Spleen (tissue), 7 donors: ENCODE measurements at regions not wholly inside any gene's neighbourhood (a gene's known extent, or its start where the extent isn't known, plus 50 kb on each side); places are given as distances from the start of the nearest gene placed in this dataset.

Source experiments
- POLR2A ChIP-seq, 3 donors: fragments of 450-650 bp; IDR thresholded peaks; one replicate each; pipeline ENCODE4 v1.5.1; 2017; ENCODE audit warnings: antibody characterized with exemption in 3 of 3, mild to moderate bottlenecking in 1 of 3
- TF ChIP-seq, protein P1 (sequence below), 11 experiments: fragments of 200-600 bp in 7 of 11; fragments of 450-650 bp in 4 of 11; sonication (generic) in 4 of 11; IDR thresholded peaks in 8 of 11; conservative IDR thresholded peaks in 3 of 11; 1 replicate in 7 of 11; 2 replicates in 4 of 11; pipeline versions ENCODE4 v1.4.0 to v1.8.0; 2016 to 2021; ENCODE audit warnings: antibody characterized with exemption in 11 of 11, inconsistent platforms in 4 of 11, mild to moderate bottlenecking in 1 of 11
- donor health status: DM: no; HTN: no; CAD: no; lungs with moderate emphysema.
- donor health status: DM: no; HTN: no; CAD: no.
- donor health status: DM: no; HTN: no; CAD: no.

DNA sequence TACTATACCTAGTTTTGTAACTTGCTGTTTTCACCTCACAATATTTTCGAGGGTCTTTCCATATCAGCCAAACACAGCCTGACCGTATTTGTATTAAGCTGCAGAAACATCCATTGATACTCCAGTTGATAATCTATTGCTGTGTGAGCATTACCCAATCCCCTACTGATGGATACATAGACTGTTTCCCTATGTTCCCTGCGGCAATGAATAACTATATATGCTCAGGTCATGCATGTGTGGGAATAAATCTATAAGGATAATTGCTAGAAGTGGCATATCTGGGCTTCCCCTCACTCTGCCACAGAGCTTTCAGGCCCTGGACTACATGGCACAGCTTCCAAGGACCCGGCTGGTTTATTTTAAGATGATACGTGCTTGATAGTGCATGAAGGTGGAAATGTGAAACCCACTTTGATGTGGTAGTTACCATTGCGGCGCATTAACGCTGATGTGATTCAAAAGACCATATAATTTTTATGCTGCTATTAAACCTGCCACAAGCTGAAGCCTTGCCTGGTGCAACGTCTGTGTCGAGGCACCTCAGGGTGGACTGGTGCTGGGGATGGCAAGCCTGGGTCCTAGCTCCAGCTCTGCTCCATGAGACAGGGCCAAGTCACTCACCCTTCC lies 81.4 kb upstream of the KCNK12 start:
- no peak for TF ChIP-seq POLR2A (IDR thresholded peaks at IDR 0.05)
- TF ChIP-seq, protein P1, sequence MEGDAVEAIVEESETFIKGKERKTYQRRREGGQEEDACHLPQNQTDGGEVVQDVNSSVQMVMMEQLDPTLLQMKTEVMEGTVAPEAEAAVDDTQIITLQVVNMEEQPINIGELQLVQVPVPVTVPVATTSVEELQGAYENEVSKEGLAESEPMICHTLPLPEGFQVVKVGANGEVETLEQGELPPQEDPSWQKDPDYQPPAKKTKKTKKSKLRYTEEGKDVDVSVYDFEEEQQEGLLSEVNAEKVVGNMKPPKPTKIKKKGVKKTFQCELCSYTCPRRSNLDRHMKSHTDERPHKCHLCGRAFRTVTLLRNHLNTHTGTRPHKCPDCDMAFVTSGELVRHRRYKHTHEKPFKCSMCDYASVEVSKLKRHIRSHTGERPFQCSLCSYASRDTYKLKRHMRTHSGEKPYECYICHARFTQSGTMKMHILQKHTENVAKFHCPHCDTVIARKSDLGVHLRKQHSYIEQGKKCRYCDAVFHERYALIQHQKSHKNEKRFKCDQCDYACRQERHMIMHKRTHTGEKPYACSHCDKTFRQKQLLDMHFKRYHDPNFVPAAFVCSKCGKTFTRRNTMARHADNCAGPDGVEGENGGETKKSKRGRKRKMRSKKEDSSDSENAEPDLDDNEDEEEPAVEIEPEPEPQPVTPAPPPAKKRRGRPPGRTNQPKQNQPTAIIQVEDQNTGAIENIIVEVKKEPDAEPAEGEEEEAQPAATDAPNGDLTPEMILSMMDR (IDR thresholded peaks at IDR 0.05 in 8 of 11, conservative IDR thresholded peaks at IDR 0.05 in 3 of 11): no peak
